Endodermal cell (in vitro differentiated cells): ENCODE measurements at regions not wholly inside any gene's neighbourhood (a gene's known extent, or its start where the extent isn't known, plus 50 kb on each side); places are given as distances from the start of the nearest gene placed in this dataset.

Experiments
- DNase-seq: peaks from one replicate; pipeline ENCODE4 v3.0.0-alpha.2; 2017
- H3K27ac ChIP-seq: 2 replicates; pipeline ENCODE4 v1.5.1; 2013; ENCODE audit warnings: mild to moderate bottlenecking, low read depth, low read length, moderate library complexity
- H3K27me3 ChIP-seq: 2 replicates; pipeline ENCODE4 v1.6.1; 2013; ENCODE audit warnings: mild to moderate bottlenecking, low read length, moderate library complexity; ENCODE audit not compliant: insufficient read depth, control insufficient read depth, poor library complexity, severe bottlenecking
- H3K36me3 ChIP-seq: 2 replicates; pipeline ENCODE4 v1.7.0; 2013; ENCODE audit warnings: mild to moderate bottlenecking, low read length, moderate library complexity; ENCODE audit not compliant: control insufficient read depth, insufficient read depth
- H3K4me1 ChIP-seq: one replicate; pipeline ENCODE4 v1.7.0; 2013; ENCODE audit warnings: low read length; ENCODE audit not compliant: control insufficient read depth, insufficient read depth
- H3K4me3 ChIP-seq: 2 replicates; pipeline ENCODE4 v1.5.1; 2013; ENCODE audit warnings: mild to moderate bottlenecking, low read length, moderate library complexity
- H3K9ac ChIP-seq: 2 replicates; pipeline ENCODE4 v1.6.1; 2013; ENCODE audit warnings: mild to moderate bottlenecking, low read length, moderate library complexity; ENCODE audit not compliant: poor library complexity, severe bottlenecking; ENCODE audit errors: extremely low read depth
- H3K9me3 ChIP-seq: 2 replicates; pipeline ENCODE4 v1.6.1; 2013; ENCODE audit warnings: mild to moderate bottlenecking, low read length, moderate library complexity; ENCODE audit not compliant: control insufficient read depth
- H3K27ac Mint-ChIP-seq: 2 replicates; pipeline ENCODE4 v1.8.0; 2020; ENCODE audit warnings: mixed read lengths
- H3K27me3 Mint-ChIP-seq: 2 replicates; pipeline ENCODE4 v1.8.0; 2021; ENCODE audit warnings: mild to moderate bottlenecking, mixed read lengths; ENCODE audit not compliant: insufficient read depth
- H3K36me3 Mint-ChIP-seq: 2 replicates; pipeline ENCODE4 v1.8.0; 2020; ENCODE audit warnings: low read depth, mixed read lengths
- H3K4me1 Mint-ChIP-seq: 2 replicates; pipeline ENCODE4 v1.8.0; 2020; ENCODE audit warnings: mixed read lengths
- H3K4me3 Mint-ChIP-seq: 2 replicates; pipeline ENCODE4 v1.8.0; 2020; ENCODE audit warnings: mild to moderate bottlenecking, moderate library complexity, mixed read lengths
- H3K9me3 Mint-ChIP-seq: 2 replicates; pipeline ENCODE4 v1.8.0; 2020; ENCODE audit warnings: mild to moderate bottlenecking, mixed read lengths
- CTCF ChIP-seq: fragments of 200-600 bp; sonication (generic); conservative IDR thresholded peaks from 2 replicates; pipeline ENCODE4 v1.5.0; 2021; ENCODE audit warnings: antibody characterized with exemption, mild to moderate bottlenecking
- WGBS, 2 experiments: methylation state at CpG; one replicate each; pipeline versions ENCODE4 v1.1.5 to v1.1.7; 2013; ENCODE audit warnings: missing lambda C conversion rate in 2 of 2, mixed read lengths in 1 of 2; ENCODE audit not compliant: insufficient coverage in 1 of 2, insufficient read length in 1 of 2; 5-methylcytosine and 5-hydroxymethylcytosine counted together

- H3K4me3 Mint-ChIP-seq, result no peak overlapping the region
- Histone ChIP-seq H3K36me3 (no peaks in the 10 kb centered on the region), H3K4me1 (no peaks in the 10 kb centered on the region), H3K9ac (no peak overlapping the region), H3K9me3 (peaks cover 24% of the 10 kb centered on the region), H3K27ac (no peak overlapping the region), H3K4me3 (no peak overlapping the region), H3K27me3 (no peaks in the 10 kb centered on the region)
- DNase-seq, result no peak
- no peaks in the 10 kb centered on the region for H3K4me1 Mint-ChIP-seq
- H3K27me3 Mint-ChIP-seq, result no peaks in the 10 kb centered on the region
- H3K27ac Mint-ChIP-seq, result no peak overlapping the region
- WGBS, 2 experiments, result 40 to 83% methylated on average over 1 to 4 of the region's 4 CpGs
- TF ChIP-seq CTCF, result no peak
- H3K36me3 Mint-ChIP-seq, result peaks cover 2% of the 10 kb centered on the region
- peaks cover 31% of the 10 kb centered on the region for H3K9me3 Mint-ChIP-seq
These were observed 136.7 kb upstream of the SLITRK6 start for GRCh38 chr13:85935868-85936467.

- H3K4me3 ChIP-seq, result no peak overlapping the region
- no peak overlapping the region for H3K27ac ChIP-seq
- H3K27me3 ChIP-seq, result no peaks in the 10 kb centered on the region
- H3K27ac Mint-ChIP-seq, result no peak overlapping the region
- DNase-seq, result no peak
- H3K9ac ChIP-seq, result no peak overlapping the region
- TF ChIP-seq CTCF, result no peak
- H3K4me1 ChIP-seq, result no peaks in the 10 kb centered on the region
- peaks cover 12% of the 10 kb centered on the region for H3K9me3 Mint-ChIP-seq
- H3K27me3 Mint-ChIP-seq, result no peaks in the 10 kb centered on the region
- H3K4me3 Mint-ChIP-seq, result no peak overlapping the region
- H3K4me1 Mint-ChIP-seq, result no peaks in the 10 kb centered on the region
- H3K36me3 ChIP-seq, result no peaks in the 10 kb centered on the region
- no peaks in the 10 kb centered on the region for H3K36me3 Mint-ChIP-seq
- peaks cover 4% of the 10 kb centered on the region for H3K9me3 ChIP-seq
- 66 to 86% methylated on average over 2 of the region's 2 CpGs for WGBS, 2 experiments
These were observed 130.9 kb upstream of the SLITRK6 start for GRCh38 chr13:85930108-85930507.

GRCh38 chr13:85910962-85911361 lies 111.7 kb upstream of the SLITRK6 start:
- peaks cover 6% of the 10 kb centered on the region for H3K4me1 Mint-ChIP-seq
- Histone ChIP-seq H3K4me3 (no peak overlapping the region), H3K27ac (no peak overlapping the region), H3K4me1 (no peaks in the 10 kb centered on the region), H3K27me3 (no peaks in the 10 kb centered on the region), H3K9ac (no peak overlapping the region), H3K36me3 (no peaks in the 10 kb centered on the region), H3K9me3 (peaks cover 5% of the 10 kb centered on the region)
- 95% methylated on average over 1 of the region's 1 CpG; no CpG with 5 or more reads in 1 of the 2 experiments for WGBS, 2 experiments
- H3K9me3 Mint-ChIP-seq, result peaks cover 32% of the 10 kb centered on the region
- H3K36me3 Mint-ChIP-seq, result peaks cover 3% of the 10 kb centered on the region
- no peak overlapping the region for H3K4me3 Mint-ChIP-seq
- no peak for DNase-seq
- TF ChIP-seq CTCF, result no peak
- H3K27me3 Mint-ChIP-seq, result no peaks in the 10 kb centered on the region
- no peak overlapping the region for H3K27ac Mint-ChIP-seq
